CD4-positive, alpha-beta memory T cell (primary cell): ENCODE measurements at regions not wholly inside any gene's neighbourhood (a gene's known extent, or its start where the extent isn't known, plus 50 kb on each side); places are given as distances from the start of the nearest gene placed in this dataset.

Experiments
- CTCF ChIA-PET: fragments of 350-600 bp; sonication (Branson Sonifier 250); formaldehyde crosslinking; loops from one replicate; lab custom pipeline; 2021; ENCODE audit warnings: inconsistent platforms; ENCODE audit not compliant: partially characterized antibody; lab: Charles Lee
- POLR2A ChIA-PET: fragments of 350-600 bp; sonication (Branson Sonifier 250); formaldehyde crosslinking; loops from one replicate; lab custom pipeline; 2021; ENCODE audit not compliant: partially characterized antibody; lab: Charles Lee
- DNase-seq, 5 donors: peaks; one replicate each; pipeline versions ENCODE4 v3.0.0 to v3.0.0-alpha.2; 2020 to 2022; ENCODE audit warnings: mixed read lengths in 1 of 5
- H3K27ac ChIP-seq: one replicate; pipeline ENCODE4 v1.7.0; 2013; ENCODE audit warnings: low read depth, low read length
- H3K27me3 ChIP-seq: 2 replicates; pipeline ENCODE4 v1.7.0; 2013; ENCODE audit warnings: mild to moderate bottlenecking, low read length, moderate library complexity; ENCODE audit not compliant: insufficient read depth
- H3K36me3 ChIP-seq: 2 replicates; pipeline ENCODE4 v1.7.0; 2013; ENCODE audit warnings: mild to moderate bottlenecking, low read length, moderate library complexity; ENCODE audit not compliant: insufficient read depth
- H3K4me1 ChIP-seq: 2 replicates; pipeline ENCODE4 v1.7.0; 2013; ENCODE audit warnings: mild to moderate bottlenecking, low read length, moderate library complexity; ENCODE audit not compliant: insufficient read depth
- H3K4me3 ChIP-seq, 2 donors: one replicate each; pipeline ENCODE4 v1.7.0; 2013; ENCODE audit warnings: low read length in 2 of 2, mild to moderate bottlenecking in 1 of 2
- H3K9me3 ChIP-seq, 2 donors: one replicate each; pipeline ENCODE4 v1.7.0; 2013; ENCODE audit warnings: low read length in 2 of 2, control low read depth in 1 of 2; ENCODE audit not compliant: control insufficient read depth in 1 of 2
- H3K27ac Mint-ChIP-seq, 7 donors: one replicate each; pipeline ENCODE4 v1.8.0; 2020 to 2021; ENCODE audit warnings: mixed read lengths in 7 of 7, mild to moderate bottlenecking in 6 of 7, inconsistent platforms in 3 of 7, moderate library complexity in 3 of 7
- H3K27me3 Mint-ChIP-seq, 2 donors: one replicate each; pipeline ENCODE4 v1.8.0; 2020 to 2021; ENCODE audit warnings: mixed read lengths in 2 of 2
- H3K36me3 Mint-ChIP-seq, 2 donors: one replicate each; pipeline ENCODE4 v1.8.0; 2020 to 2021; ENCODE audit warnings: mixed read lengths in 2 of 2, inconsistent platforms in 1 of 2, mild to moderate bottlenecking in 1 of 2
- H3K4me1 Mint-ChIP-seq, 4 donors: one replicate each; pipeline ENCODE4 v1.8.0; 2020 to 2021; ENCODE audit warnings: mixed read lengths in 4 of 4, mild to moderate bottlenecking in 1 of 4
- H3K4me3 Mint-ChIP-seq, 8 donors: one replicate each; pipeline ENCODE4 v1.8.0; 2020 to 2021; ENCODE audit warnings: mixed read lengths in 8 of 8, mild to moderate bottlenecking in 7 of 8, moderate library complexity in 6 of 8, inconsistent platforms in 3 of 8
- H3K9me3 Mint-ChIP-seq, 8 donors: one replicate each; pipeline ENCODE4 v1.8.0; 2020 to 2021; ENCODE audit warnings: mixed read lengths in 8 of 8, mild to moderate bottlenecking in 5 of 8, inconsistent platforms in 3 of 8, moderate library complexity in 1 of 8
- intact Hi-C: fragments of 100-400 bp; cut with micrococcal nuclease; formaldehyde crosslinking; loops from one replicate; pipeline ENCODE4 v1.15.1; 2023

GRCh38 chr6:43851204-43851865 lies 81.3 kb downstream of the VEGFA start:
- POLR2A ChIA-PET: no interaction called here
- DNase-seq: no peak
- no peaks in the 10 kb centered on the region for H3K27me3 ChIP-seq
- H3K36me3 ChIP-seq: no peaks in the 10 kb centered on the region
- no peak overlapping the region for H3K27ac ChIP-seq
- H3K9me3 ChIP-seq: no peaks in the 10 kb centered on the region
- H3K27me3 Mint-ChIP-seq: no peaks in the 10 kb centered on the region
- CTCF ChIA-PET: no interaction called here
- H3K9me3 Mint-ChIP-seq: no peaks in the 10 kb centered on the region
- no peaks in the 10 kb centered on the region for H3K4me1 ChIP-seq
- no peak overlapping the region for H3K4me3 ChIP-seq
- intact Hi-C loops: no loop called here
- no peak overlapping the region for H3K27ac Mint-ChIP-seq
- no peak overlapping the region for H3K4me3 Mint-ChIP-seq
- no peaks in the 10 kb centered on the region for H3K4me1 Mint-ChIP-seq
- H3K36me3 Mint-ChIP-seq: no peaks in the 10 kb centered on the region

- Mint-ChIP-seq H3K27ac (no peak overlapping the region), H3K27me3 (no peaks in the 10 kb centered on the region), H3K4me1 (no peaks in the 10 kb centered on the region), H3K4me3 (no peak overlapping the region), H3K9me3 (no peaks in the 10 kb centered on the region), H3K36me3 (no peaks in the 10 kb centered on the region)
- CTCF ChIA-PET: no interaction called here
- POLR2A ChIA-PET: no interaction called here
- no peak overlapping the region for H3K4me3 ChIP-seq
- H3K4me1 ChIP-seq: no peaks in the 10 kb centered on the region
- no peak for DNase-seq
- no peaks in the 10 kb centered on the region for H3K36me3 ChIP-seq
- H3K27ac ChIP-seq: no peak overlapping the region
- intact Hi-C loops: no loop called here
- no peaks in the 10 kb centered on the region for H3K27me3 ChIP-seq
- no peaks in the 10 kb centered on the region for H3K9me3 ChIP-seq
Observed at GRCh38 chr6:43850314-43851203, 80.5 kb downstream of the VEGFA start.

GRCh38 chr6:43849844-43850243 lies 79.8 kb downstream of the VEGFA start:
- Mint-ChIP-seq H3K4me3 (no peak overlapping the region), H3K27me3 (no peaks in the 10 kb centered on the region), H3K27ac (no peak overlapping the region), H3K4me1 (no peaks in the 10 kb centered on the region), H3K36me3 (no peaks in the 10 kb centered on the region), H3K9me3 (no peaks in the 10 kb centered on the region)
- no peak for DNase-seq
- Histone ChIP-seq H3K36me3 (no peaks in the 10 kb centered on the region), H3K9me3 (no peaks in the 10 kb centered on the region), H3K4me3 (no peak overlapping the region), H3K4me1 (no peaks in the 10 kb centered on the region), H3K27ac (no peak overlapping the region), H3K27me3 (no peaks in the 10 kb centered on the region)
- ChIA-PET POLR2A (no interaction called here), CTCF (no interaction called here)
- intact Hi-C loops: no loop called here

GRCh38 chr6:43848671-43849391 lies 78.8 kb downstream of the VEGFA start:
- intact Hi-C loops: no loop called here

GRCh38 chr6:43847741-43848630 lies 78.0 kb downstream of the VEGFA start:
- ChIA-PET CTCF (no interaction called here), POLR2A (no interaction called here)
- no peak for DNase-seq
- H3K36me3 ChIP-seq: no peaks in the 10 kb centered on the region
- Mint-ChIP-seq H3K27me3 (peaks cover 3 to 6% of the 10 kb centered on the region in 2 donors), H3K36me3 (no peaks in the 10 kb centered on the region), H3K4me3 (no peak overlapping the region), H3K9me3 (no peaks in the 10 kb centered on the region), H3K4me1 (no peaks in the 10 kb centered on the region), H3K27ac (no peak overlapping the region)
- no peaks in the 10 kb centered on the region for H3K9me3 ChIP-seq
- H3K27ac ChIP-seq: no peak overlapping the region
- intact Hi-C loops: no loop called here
- no peak overlapping the region for H3K4me3 ChIP-seq
- no peaks in the 10 kb centered on the region for H3K27me3 ChIP-seq
- H3K4me1 ChIP-seq: no peaks in the 10 kb centered on the region

More at GRCh38 chr6:43848671-43849391, 78.8 kb downstream of the VEGFA start:
- Histone ChIP-seq H3K9me3 (no peaks in the 10 kb centered on the region), H3K4me1 (no peaks in the 10 kb centered on the region), H3K4me3 (no peak overlapping the region), H3K27ac (no peak overlapping the region), H3K36me3 (no peaks in the 10 kb centered on the region), H3K27me3 (no peaks in the 10 kb centered on the region)
- ChIA-PET POLR2A (no interaction called here), CTCF (no interaction called here)
- Mint-ChIP-seq H3K4me1 (no peaks in the 10 kb centered on the region), H3K4me3 (no peak overlapping the region), H3K9me3 (no peaks in the 10 kb centered on the region), H3K27ac (no peak overlapping the region), H3K36me3 (no peaks in the 10 kb centered on the region), H3K27me3 (peaks cover 3 to 5% of the 10 kb centered on the region in 2 donors)
- no peak for DNase-seq

GRCh38 chr6:43846556-43846955 lies 76.5 kb downstream of the VEGFA start:
- Histone ChIP-seq H3K9me3 (no peaks in the 10 kb centered on the region), H3K4me1 (no peaks in the 10 kb centered on the region), H3K4me3 (no peak overlapping the region), H3K27me3 (no peaks in the 10 kb centered on the region), H3K36me3 (no peaks in the 10 kb centered on the region), H3K27ac (no peak overlapping the region)
- CTCF ChIA-PET: no interaction called here
- Mint-ChIP-seq H3K36me3 (no peaks in the 10 kb centered on the region), H3K27ac (no peak overlapping the region), H3K27me3 (peaks cover 3 to 6% of the 10 kb centered on the region in 2 donors), H3K4me3 (no peak overlapping the region), H3K9me3 (no peaks in the 10 kb centered on the region), H3K4me1 (no peaks in the 10 kb centered on the region)
- POLR2A ChIA-PET: no interaction called here
- no peak for DNase-seq
- intact Hi-C loops: no loop called here
